ENCODE measurements at regions not wholly inside any gene's neighbourhood (a gene's known extent, or its start where the extent isn't known, plus 50 kb on each side); places are given as distances from the start of the nearest gene placed in this dataset.

DNA sequence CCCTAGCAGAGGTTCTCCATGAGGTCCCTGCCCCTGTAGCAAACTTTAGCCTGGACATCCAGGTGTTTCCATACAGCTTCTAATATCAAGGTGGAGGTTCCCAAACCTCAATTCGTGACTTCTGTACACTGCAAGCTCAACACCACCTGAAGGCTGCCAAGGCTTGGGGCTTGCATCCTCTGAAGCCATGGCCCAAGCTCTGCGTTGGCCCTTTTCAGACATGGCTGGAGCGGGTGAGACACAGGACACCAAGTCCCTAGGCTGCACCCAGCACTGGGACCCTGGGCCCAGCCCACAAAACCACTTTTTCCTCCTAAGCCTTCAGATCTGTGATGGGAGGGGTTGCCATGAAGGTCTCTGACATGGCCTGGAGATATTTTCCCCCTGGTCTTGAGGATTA is 1292.0 kb downstream of the CDH8 start:
- DNase-seq: no peak

DNA sequence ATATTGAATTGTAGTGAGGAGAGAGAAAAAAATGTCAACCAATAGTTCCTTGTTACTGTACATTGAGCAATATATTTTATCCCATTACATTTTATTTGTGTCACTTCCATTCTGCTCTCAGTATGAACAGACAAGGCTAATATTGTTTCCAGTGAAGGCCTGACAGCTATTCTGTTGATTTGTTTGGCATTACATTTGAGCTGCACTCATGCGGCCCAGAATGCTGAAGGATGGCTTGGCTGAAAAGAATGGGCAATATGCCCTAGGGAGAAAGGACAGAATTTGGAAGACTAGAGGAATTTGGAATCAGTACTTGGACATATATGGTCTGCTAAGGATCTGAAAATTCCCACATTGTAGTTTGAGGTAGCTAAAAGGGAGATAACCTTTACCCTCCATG is 1294.4 kb downstream of the CDH8 start:
- H3K4me2 ChIP-seq: no peak overlapping the region
- ChIA-PET POLR2A (no interaction called here), CTCF (no interaction called here)
- H3K79me2 ChIP-seq (ENCODE audit: insufficient read depth): no peaks in the 10 kb centered on the region
- H3F3A ChIP-seq (replicated peaks; ENCODE audit: insufficient read depth): no peaks in the 10 kb centered on the region
- peaks cover 10% of the 10 kb centered on the region; the same call in 1 of the 2 replicates for H3K9me3 ChIP-seq
- no peak overlapping the region for H3K27ac ChIP-seq (ENCODE audit: low read depth in 2 of 2, low read length in 1 of 2)
- DNase-seq: no peak
- H3K4me1 ChIP-seq (ENCODE audit: control insufficient read depth in 1 of 2, insufficient read depth in 2 of 2, low read depth in 1 of 2, low read length in 1 of 2): no peaks in the 10 kb centered on the region
- H3K4me3 ChIP-seq (ENCODE audit: low read depth in 2 of 2, low read length in 1 of 2): no peak overlapping the region
- no peaks in the 10 kb centered on the region for H3K27me3 ChIP-seq (ENCODE audit: insufficient read depth)
- H3K9ac ChIP-seq: no peak overlapping the region
- TF ChIP-seq SIN3A (IDR thresholded peaks at IDR 0.05; ENCODE audit: borderline replicate concordance, low read depth, low read length): no peak
- no peak for TF ChIP-seq YY1 (IDR thresholded peaks at IDR 0.05; ENCODE audit: low read depth)
- no peak for TF ChIP-seq NFIC (IDR thresholded peaks at IDR 0.05; ENCODE audit: borderline replicate concordance)
- no peak for TF ChIP-seq MAX (IDR thresholded peaks at IDR 0.05; ENCODE audit: low read depth)
- H2AFZ ChIP-seq (ENCODE audit: low read depth): no peak overlapping the region
- no peaks in the 10 kb centered on the region for H3K36me3 ChIP-seq (replicated peaks in 1 of 2; ENCODE audit: control insufficient read depth in 1 of 2, insufficient read depth in 2 of 2, low read length in 1 of 2)
- 69% methylated on average over 1 of the region's 1 CpG for WGBS (ENCODE audit: low lambda C conversion rate)
- no peaks in the 10 kb centered on the region for H4K20me1 ChIP-seq (ENCODE audit: insufficient read depth)
- H3K9me2 ChIP-seq: no peaks in the 10 kb centered on the region

More for the DNA sequence above, 1292.0 kb downstream of the CDH8 start:
- Histone ChIP-seq H3K4me3 (ENCODE audit: low read depth in 2 of 2, low read length in 1 of 2) (no peak overlapping the region), H3K79me2 (ENCODE audit: insufficient read depth) (no peaks in the 10 kb centered on the region), H3K9me2 (no peaks in the 10 kb centered on the region), H3K36me3 (replicated peaks in 1 of 2; ENCODE audit: control insufficient read depth in 1 of 2, insufficient read depth in 2 of 2, low read length in 1 of 2) (no peaks in the 10 kb centered on the region), H3K27ac (ENCODE audit: low read depth in 2 of 2, low read length in 1 of 2) (no peak overlapping the region), H4K20me1 (ENCODE audit: insufficient read depth) (no peaks in the 10 kb centered on the region), H3K4me2 (no peak overlapping the region), H3K27me3 (ENCODE audit: insufficient read depth) (no peaks in the 10 kb centered on the region), H3K4me1 (ENCODE audit: control insufficient read depth in 1 of 2, insufficient read depth in 2 of 2, low read depth in 1 of 2, low read length in 1 of 2) (no peaks in the 10 kb centered on the region), H3K9me3 (no peaks in the 10 kb centered on the region), H3F3A (replicated peaks; ENCODE audit: insufficient read depth) (no peaks in the 10 kb centered on the region), H3K9ac (no peak overlapping the region), H2AFZ (ENCODE audit: low read depth) (no peak overlapping the region)
- 21% methylated on average over 2 of the region's 3 CpGs for WGBS (ENCODE audit: low lambda C conversion rate)
- ChIA-PET CTCF (no interaction called here), POLR2A (no interaction called here)
- TF ChIP-seq NRF1 (IDR thresholded peaks at IDR 0.05; ENCODE audit: low read depth, low read length) (no peak), MXI1 (IDR thresholded peaks at IDR 0.05; ENCODE audit: low read depth, low read length) (no peak), IRF3 (IDR thresholded peaks at IDR 0.05; ENCODE audit: low read depth, low read length) (no peak), TAF1 (IDR thresholded peaks at IDR 0.05; ENCODE audit: borderline replicate concordance, low read depth, low read length) (no peak), GATA2 (CRISPR knock-in tag; IDR thresholded peaks at IDR 0.05) (no peak), TCF12 (IDR thresholded peaks at IDR 0.05) (no peak), POLR2AphosphoS5 (IDR thresholded peaks at IDR 0.05; ENCODE audit: low read depth, low read length) (no peak), FOXM1 (IDR thresholded peaks at IDR 0.05; ENCODE audit: low read depth) (no peak), YY1 (IDR thresholded peaks at IDR 0.05; ENCODE audit: low read depth) (no peak), RCOR1 (IDR thresholded peaks at IDR 0.05; ENCODE audit: low read length) (no peak), ELF1 (IDR thresholded peaks at IDR 0.05) (no peak), RAD21 (IDR thresholded peaks at IDR 0.05; ENCODE audit: low read length) (no peak), SMC3 (IDR thresholded peaks at IDR 0.05; ENCODE audit: low read depth, low read length) (no peak), FOXJ3 (CRISPR knock-in tag; IDR thresholded peaks at IDR 0.05) (no peak), SIN3A (IDR thresholded peaks at IDR 0.05; ENCODE audit: borderline replicate concordance, low read depth, low read length) (no peak)
- TF ChIP-seq, protein P1, sequence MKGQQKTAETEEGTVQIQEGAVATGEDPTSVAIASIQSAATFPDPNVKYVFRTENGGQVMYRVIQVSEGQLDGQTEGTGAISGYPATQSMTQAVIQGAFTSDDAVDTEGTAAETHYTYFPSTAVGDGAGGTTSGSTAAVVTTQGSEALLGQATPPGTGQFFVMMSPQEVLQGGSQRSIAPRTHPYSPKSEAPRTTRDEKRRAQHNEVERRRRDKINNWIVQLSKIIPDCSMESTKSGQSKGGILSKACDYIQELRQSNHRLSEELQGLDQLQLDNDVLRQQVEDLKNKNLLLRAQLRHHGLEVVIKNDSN (IDR thresholded peaks at IDR 0.05; ENCODE audit: borderline replicate concordance, low read depth): no peak
- TF ChIP-seq, protein P2, sequence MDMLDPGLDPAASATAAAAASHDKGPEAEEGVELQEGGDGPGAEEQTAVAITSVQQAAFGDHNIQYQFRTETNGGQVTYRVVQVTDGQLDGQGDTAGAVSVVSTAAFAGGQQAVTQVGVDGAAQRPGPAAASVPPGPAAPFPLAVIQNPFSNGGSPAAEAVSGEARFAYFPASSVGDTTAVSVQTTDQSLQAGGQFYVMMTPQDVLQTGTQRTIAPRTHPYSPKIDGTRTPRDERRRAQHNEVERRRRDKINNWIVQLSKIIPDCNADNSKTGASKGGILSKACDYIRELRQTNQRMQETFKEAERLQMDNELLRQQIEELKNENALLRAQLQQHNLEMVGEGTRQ (IDR thresholded peaks at IDR 0.05; ENCODE audit: borderline replicate concordance, low read depth, low read length): no peak

All from SK-N-SH (cell line).